Muscle of back (tissue), 3 donors: ENCODE measurements at regions not wholly inside any gene's neighbourhood (a gene's known extent, or its start where the extent isn't known, plus 50 kb on each side); places are given as distances from the start of the nearest gene placed in this dataset.

Experiments
- DNase-seq, 3 donors: peaks; one replicate each; pipeline versions ENCODE4 v3.0.0 to v3.0.0-alpha.2; 2013

- peak in 2 of 3 donors; percentile 25 to 55 for DNase-seq
Measured at GRCh38 chr20:55783381-55783780, 221.9 kb downstream of the CBLN4 start.

- no peak for DNase-seq
Measured at GRCh38 chr20:55782912-55783253, 222.4 kb downstream of the CBLN4 start.

- no peak for DNase-seq
Measured at GRCh38 chr20:55782224-55782911, 223.0 kb downstream of the CBLN4 start.

- DNase-seq = peak in 2 of 3 donors; percentile 33 to 63
Measured at GRCh38 chr20:55778796-55779195, 226.5 kb downstream of the CBLN4 start.

GRCh38 chr20:55777641-55778040, 227.7 kb downstream of the CBLN4 start:
- no peak for DNase-seq

GRCh38 chr20:55776176-55776575, 229.1 kb downstream of the CBLN4 start:
- DNase-seq = no peak

- DNase-seq = no peak
Measured at GRCh38 chr20:55774628-55775027, 230.7 kb downstream of the CBLN4 start.

- peak in 1 of 3 donors; percentile 54 for DNase-seq
Measured at GRCh38 chr20:55761797-55762196, 243.5 kb downstream of the CBLN4 start.

GRCh38 chr20:55761100-55761499, 244.2 kb downstream of the CBLN4 start:
- DNase-seq = peak; percentile 60 to 83 (median 63)

- peak; percentile 52 to 86 (median 59) for DNase-seq
Measured at GRCh38 chr20:55760586-55760985, 244.7 kb downstream of the CBLN4 start.

- no peak for DNase-seq
Measured at GRCh38 chr20:55755861-55756260, 249.5 kb downstream of the CBLN4 start.

- no peak for DNase-seq
Measured at GRCh38 chr20:55755411-55755810, 249.9 kb downstream of the CBLN4 start.

GRCh38 chr20:55746723-55747122, 258.6 kb downstream of the CBLN4 start:
- DNase-seq = no peak

GRCh38 chr20:55745840-55746239, 259.5 kb downstream of the CBLN4 start:
- no peak for DNase-seq

GRCh38 chr20:55744896-55745295, 260.4 kb downstream of the CBLN4 start:
- no peak for DNase-seq

GRCh38 chr20:55741801-55742200, 263.5 kb downstream of the CBLN4 start:
- no peak for DNase-seq

GRCh38 chr20:55740076-55740475, 265.2 kb downstream of the CBLN4 start:
- no peak for DNase-seq

GRCh38 chr20:55730321-55730720, 275.0 kb downstream of the CBLN4 start:
- DNase-seq = no peak

- DNase-seq = no peak
Measured at GRCh38 chr20:55714736-55715135, 290.6 kb downstream of the CBLN4 start.

GRCh38 chr20:55714082-55714481, 291.2 kb downstream of the CBLN4 start:
- no peak for DNase-seq

GRCh38 chr20:55704458-55704857, 300.9 kb downstream of the CBLN4 start:
- no peak for DNase-seq

- DNase-seq = no peak
Measured at GRCh38 chr20:55701467-55701866, 303.9 kb downstream of the CBLN4 start.

- no peak for DNase-seq
Measured at GRCh38 chr20:55696520-55696919, 308.8 kb downstream of the CBLN4 start.

- no peak for DNase-seq
Measured at GRCh38 chr20:55693641-55694040, 311.7 kb downstream of the CBLN4 start.
